Left kidney (tissue), 1 donor: ENCODE measurements at regions not wholly inside any gene's neighbourhood (a gene's known extent, or its start where the extent isn't known, plus 50 kb on each side); places are given as distances from the start of the nearest gene placed in this dataset.
"Not testable (repeated sequence)": the region's sequence is repeated elsewhere in the genome, so short reads cannot be mapped to it uniquely, and the experiment has no call there.

Experiments used
- DNase-seq: peaks from one replicate; pipeline ENCODE4 v3.0.0-alpha.2; 2013

DNA sequence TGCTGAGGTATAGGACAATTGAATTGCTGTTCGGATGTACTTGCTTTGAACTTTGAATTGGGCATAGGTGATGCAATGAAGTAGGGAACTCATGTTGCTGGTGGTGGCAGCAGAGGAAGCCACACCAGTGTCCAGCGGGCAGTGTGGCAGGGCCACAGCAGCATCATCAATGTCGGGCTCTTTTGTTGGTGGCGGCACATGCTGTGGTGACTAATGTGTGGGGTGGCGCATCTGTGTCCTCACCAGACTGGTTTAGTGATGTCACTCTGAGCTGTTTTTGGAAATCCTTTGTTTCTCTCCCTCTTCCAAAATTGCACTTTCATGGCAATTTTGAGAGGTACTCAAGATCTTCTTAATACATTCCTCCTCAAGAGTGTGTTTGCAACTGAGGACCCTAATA lies 187.6 kb downstream of the ETNK1 start:
- DNase-seq: no peak

- DNase-seq: no peak
These were observed 197.0 kb downstream of the ETNK1 start for GRCh38 chr12:22821985-22822384.

DNA sequence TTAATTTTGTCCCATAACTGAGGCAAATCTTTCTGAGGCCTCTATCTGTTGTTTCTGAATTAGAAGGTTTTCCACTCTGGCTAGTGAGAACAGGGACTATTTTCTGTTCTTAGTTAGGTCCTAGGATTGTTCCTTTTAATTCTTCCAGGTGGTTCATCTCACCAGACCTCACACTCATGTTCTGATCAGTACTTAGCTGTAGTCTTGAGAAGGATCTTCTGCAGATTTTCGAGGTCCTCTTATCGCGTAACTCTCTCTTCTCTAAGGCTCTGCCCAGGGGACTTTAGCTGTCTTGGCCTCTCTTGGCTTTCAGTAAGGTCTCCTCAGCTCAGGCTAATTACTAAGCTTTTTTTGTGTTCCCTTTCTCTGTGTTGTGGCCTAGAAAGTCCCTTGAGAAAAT lies 201.1 kb downstream of the ETNK1 start:
- no peak for DNase-seq

- DNase-seq: not testable (repeated sequence)
These were observed 201.5 kb downstream of the ETNK1 start for GRCh38 chr12:22826446-22826981.

DNA sequence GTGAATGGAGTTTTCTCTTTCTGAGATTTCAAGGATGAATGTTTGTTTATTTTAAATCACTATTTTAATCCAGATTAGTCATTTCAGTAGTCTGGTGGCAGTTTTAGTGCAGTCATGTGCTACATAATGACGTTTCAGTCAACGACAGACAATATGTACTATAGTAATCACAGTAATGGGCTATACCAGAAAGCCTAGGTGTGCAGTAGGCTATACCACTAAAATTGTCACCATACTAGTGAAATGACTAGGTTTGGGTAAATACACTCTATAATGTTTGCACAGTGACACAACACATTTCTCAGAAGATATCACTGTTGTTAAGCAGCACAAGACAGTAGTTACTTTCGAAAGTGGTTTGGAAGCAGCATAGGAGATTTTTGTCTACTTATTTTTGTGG lies 203.1 kb downstream of the ETNK1 start:
- DNase-seq: no peak

- no peak for DNase-seq
These were observed 210.5 kb downstream of the ETNK1 start for GRCh38 chr12:22835431-22835830.

- DNase-seq: no peak
These were observed 225.2 kb downstream of the ETNK1 start for GRCh38 chr12:22850185-22850584.

DNA sequence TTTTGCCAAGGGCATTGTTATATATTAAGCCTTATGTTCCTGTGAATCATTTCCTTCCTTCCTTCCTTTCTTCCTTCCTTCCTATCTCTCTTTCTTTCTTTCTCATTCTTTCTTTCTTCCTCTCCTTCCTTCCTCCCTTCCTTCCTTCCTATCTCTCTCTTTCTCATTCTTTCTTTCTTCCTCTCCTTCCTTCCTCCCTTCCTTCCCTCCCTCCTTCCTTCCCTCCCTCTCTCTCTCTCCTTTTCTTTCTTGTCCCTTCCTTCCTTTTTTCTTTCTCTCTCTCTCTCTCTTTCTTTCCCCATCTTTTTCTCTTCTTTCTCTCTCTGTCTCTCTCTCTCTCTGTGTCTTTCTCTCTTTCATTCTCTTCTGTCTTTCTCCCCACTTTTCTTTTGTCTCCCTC lies 226.6 kb downstream of the ETNK1 start:
- no peak for DNase-seq

- DNase-seq: no peak
These were observed 230.5 kb downstream of the ETNK1 start for GRCh38 chr12:22855456-22855855.

GRCh38 chr12:22856178-22856577 lies 231.2 kb downstream of the ETNK1 start:
- peak; percentile 22 for DNase-seq

- no peak for DNase-seq
These were observed 234.0 kb downstream of the ETNK1 start for GRCh38 chr12:22858849-22859570.

- DNase-seq: no peak
These were observed 236.0 kb downstream of the ETNK1 start for GRCh38 chr12:22860926-22861325.

DNA sequence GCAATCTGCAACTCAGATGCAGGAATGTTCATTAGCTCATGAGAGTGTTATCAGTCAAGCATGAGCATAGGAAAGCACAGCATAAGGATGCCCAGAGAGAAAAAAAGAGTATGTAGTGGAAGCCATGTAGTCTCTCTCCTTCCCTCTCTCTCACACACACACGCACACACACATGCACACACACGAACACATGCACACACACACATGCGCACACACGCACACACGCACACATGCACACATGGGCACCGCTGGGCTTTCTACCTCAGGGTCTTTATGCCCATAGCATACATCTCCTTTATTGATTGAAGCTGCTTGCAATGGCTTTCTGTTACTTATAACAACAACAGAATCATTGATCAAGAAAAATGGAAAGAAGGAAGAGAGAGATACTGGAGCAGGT lies 240.9 kb downstream of the ETNK1 start:
- no peak for DNase-seq

DNA sequence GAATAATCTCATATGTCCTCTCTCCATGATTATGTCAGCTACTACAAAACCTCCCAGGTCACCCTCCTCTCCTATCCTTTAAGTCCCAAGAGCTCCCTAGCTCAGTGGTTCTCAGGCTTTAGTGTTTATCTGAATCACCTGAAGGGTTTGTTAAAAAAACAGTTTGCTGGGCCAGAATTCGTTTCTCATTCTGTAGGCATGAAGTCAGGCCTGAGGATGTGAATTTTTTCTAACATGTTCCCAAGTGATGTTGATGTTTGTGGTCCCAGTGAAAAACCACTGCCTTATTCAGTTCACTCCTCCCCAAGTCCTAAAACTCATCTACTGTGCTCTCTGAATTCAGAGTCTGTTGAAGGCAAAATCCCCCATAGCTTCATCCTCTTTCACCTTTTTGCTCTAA lies 241.4 kb downstream of the ETNK1 start:
- no peak for DNase-seq

DNA sequence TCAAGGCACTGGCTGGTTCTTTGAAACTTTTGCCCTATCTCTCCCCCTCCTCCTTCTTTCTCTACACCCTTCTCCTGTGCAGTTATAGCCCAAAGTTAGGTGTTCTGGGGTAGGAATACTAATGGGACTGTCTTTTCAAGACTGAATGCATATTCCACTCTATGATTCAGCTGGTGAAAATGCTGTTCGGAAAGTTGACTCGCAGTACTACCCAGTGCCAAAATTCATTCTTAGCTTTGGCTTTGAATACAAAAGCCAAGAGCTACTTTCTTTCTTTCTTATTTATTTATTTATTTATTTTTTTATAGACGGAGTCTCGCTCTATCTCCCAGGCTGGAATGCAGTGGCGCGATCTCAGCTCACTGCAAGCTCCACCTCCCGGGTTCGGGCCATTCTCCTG lies 249.2 kb downstream of the ETNK1 start:
- DNase-seq: no peak

DNA sequence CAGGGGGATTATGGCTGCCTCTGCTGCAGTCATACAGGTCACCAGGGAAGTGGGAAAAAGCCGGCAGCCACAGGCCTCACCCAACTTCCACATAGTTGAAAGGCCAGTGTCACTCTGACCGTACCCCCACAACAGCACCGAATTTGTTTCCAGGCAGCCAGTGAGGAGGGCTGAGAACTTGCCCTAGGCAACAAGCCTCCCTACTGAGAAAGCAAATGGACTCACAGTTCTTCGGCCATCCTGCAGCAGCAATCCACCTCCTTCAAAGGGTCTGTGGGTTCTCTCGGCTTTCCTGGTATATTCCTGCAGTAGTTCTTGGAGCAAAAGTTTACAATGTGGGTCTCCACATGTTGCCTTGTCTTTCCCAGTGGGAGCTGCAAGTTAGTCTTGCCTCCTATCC lies 251.3 kb downstream of the ETNK1 start:
- no peak for DNase-seq

DNA sequence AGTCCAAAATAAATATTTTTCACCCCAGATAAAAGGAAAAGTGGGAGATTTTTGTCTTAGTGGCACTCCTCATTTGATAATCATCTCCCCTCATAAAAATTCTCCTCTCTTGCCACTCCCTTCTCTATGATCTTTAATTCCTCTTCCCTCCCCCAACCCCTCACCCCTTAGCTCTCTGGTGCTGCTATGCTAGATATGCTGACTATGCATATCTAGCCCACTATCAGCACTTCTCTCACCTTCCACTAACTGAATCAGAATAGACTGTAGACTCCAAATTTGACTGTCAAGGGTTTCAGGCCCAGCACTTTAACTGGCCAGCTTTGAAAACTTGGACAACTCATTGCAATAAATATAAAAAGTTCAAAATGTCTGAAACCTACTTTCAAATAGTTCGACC lies 254.2 kb downstream of the ETNK1 start:
- DNase-seq: no peak

GRCh38 chr12:22880331-22880730 lies 255.4 kb downstream of the ETNK1 start:
- DNase-seq: no peak

DNA sequence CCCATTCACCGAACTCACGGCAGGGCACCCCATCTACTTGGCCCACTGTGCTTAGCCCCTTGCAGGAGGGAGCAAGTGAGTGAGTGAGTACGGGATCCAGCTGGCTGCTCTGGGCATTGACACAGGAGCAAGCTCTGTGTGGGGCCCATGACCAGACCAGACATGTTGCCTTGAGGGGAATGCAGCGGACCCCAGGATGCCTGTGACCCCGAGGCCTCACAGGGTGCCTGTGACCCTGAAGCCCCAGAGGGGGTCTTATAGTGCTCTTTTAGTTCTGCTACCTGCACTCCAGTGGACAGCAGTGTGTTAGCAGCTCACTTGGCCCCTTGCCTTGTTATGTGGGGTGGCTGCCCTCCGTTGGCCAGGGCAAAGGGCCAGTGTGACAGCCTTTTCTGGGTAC lies 255.8 kb downstream of the ETNK1 start:
- no peak for DNase-seq

- DNase-seq: no peak
These were observed 257.0 kb downstream of the ETNK1 start for GRCh38 chr12:22881878-22882385.

GRCh38 chr12:22882559-22882958 lies 257.6 kb downstream of the ETNK1 start:
- no peak for DNase-seq

GRCh38 chr12:22893878-22894277 lies 268.9 kb downstream of the ETNK1 start:
- no peak for DNase-seq

GRCh38 chr12:22899184-22899583 lies 274.2 kb downstream of the ETNK1 start:
- DNase-seq: no peak

DNA sequence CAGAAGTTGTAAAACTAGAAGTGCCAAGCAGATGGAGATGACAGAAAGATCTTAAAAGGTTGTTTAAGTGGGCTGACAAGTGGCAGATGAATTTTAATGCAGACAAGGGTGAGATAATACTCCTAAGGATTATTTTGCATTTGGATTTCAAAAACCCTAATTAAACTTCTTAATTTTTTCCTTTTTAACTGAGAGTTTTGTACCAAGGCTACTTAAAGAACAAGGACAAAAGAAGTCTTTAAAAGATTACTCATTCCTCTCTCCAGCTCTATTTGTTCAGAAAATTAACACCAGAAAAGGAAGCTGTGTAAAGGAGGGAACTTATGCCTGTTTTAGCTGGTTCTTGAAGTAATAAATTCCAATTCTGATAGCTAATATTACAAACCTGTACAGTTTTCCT lies 275.4 kb downstream of the ETNK1 start:
- no peak for DNase-seq
